HCT116 (cell line): ENCODE measurements at regions not wholly inside any gene's neighbourhood (a gene's known extent, or its start where the extent isn't known, plus 50 kb on each side); places are given as distances from the start of the nearest gene placed in this dataset.

Experiments used
- ATAC-seq: fragments of 200-7000 bp; cut with Tn5 transposase; 2 replicates; pipeline ENCODE4 v1.9.1; 2020; ENCODE audit warnings: mild to moderate bottlenecking, moderate library complexity
- BruUV-seq: library from RNA; stranded (reverse); fragments of 400-500 nt; replicated peaks from 2 replicates; lab custom pipeline; 2021; lab: Mats Ljungman, UMichigan
- CTCF ChIA-PET: fragments of 300-600 bp; sonication (Branson Sonifier 250); formaldehyde crosslinking; loops from one replicate; lab custom pipeline; 2021; ENCODE audit warnings: antibody characterized with exemption; lab: Charles Lee
- POLR2A ChIA-PET: fragments of 300-600, 350-600 bp; sonication (Branson Sonifier 250); formaldehyde crosslinking; loops from one replicate; lab custom pipeline; 2021; ENCODE audit warnings: antibody characterized with exemption; lab: Charles Lee
- RAD21 ChIA-PET, 2 experiments: fragments of 300-600 bp; sonication (Branson Sonifier 250); formaldehyde crosslinking; loops; one replicate each; lab custom pipeline; 2023; ENCODE audit warnings: low total read pairs in 2 of 2; ENCODE audit not compliant: uncharacterized antibody in 2 of 2, unreplicated experiment in 2 of 2, low non-redundant PET in 1 of 2; lab: Charles Lee
- DNase-seq: peaks from one replicate; pipeline ENCODE4 v3.0.0-alpha.2; 2010; ENCODE audit warnings: low read depth, low spot score
- H2AFZ ChIP-seq: fragments of 200-600 bp; shearing (Covaris generic), sonication (generic); 2 replicates; pipeline ENCODE4 v1.6.1; 2017; ENCODE audit warnings: low read depth, mixed run types, mixed read lengths, antibody characterized with exemption, low read length; ENCODE audit not compliant: poor library complexity, severe bottlenecking
- H3K27ac ChIP-seq: 2 replicates; pipeline ENCODE4 v1.5.1; 2012; ENCODE audit warnings: low read depth, low read length
- H3K27me3 ChIP-seq: fragments of 200-600 bp; sonication (generic); 2 replicates; pipeline ENCODE4 v1.6.1; 2016; ENCODE audit warnings: mixed run types, low read length, mixed read lengths; ENCODE audit not compliant: insufficient read depth
- H3K36me3 ChIP-seq, 2 experiments: fragments of 200-500 bp in 1 of 2; fragments of 200-600 bp in 1 of 2; sonication (Bioruptor generic) in 1 of 2; sonication (generic) in 1 of 2; 2 replicates each; pipeline versions ENCODE4 v1.5.1 to v1.6.1; 2014 to 2016; ENCODE audit warnings: low read length in 2 of 2, inconsistent platforms in 1 of 2, mixed read lengths in 1 of 2, mixed run types in 1 of 2; ENCODE audit not compliant: insufficient read depth in 2 of 2, control insufficient read depth in 1 of 2
- H3K4me1 ChIP-seq, 2 experiments: fragments of 200-600 bp in 1 of 2; sonication (generic) in 1 of 2; 2 replicates each; pipeline versions ENCODE4 v1.5.1 to v1.6.1; 2012 to 2017; ENCODE audit warnings: low read length in 2 of 2, inconsistent platforms in 1 of 2, mild to moderate bottlenecking in 1 of 2, mixed read lengths in 1 of 2, mixed run types in 1 of 2, moderate library complexity in 1 of 2; ENCODE audit not compliant: insufficient read depth in 2 of 2, control insufficient read depth in 1 of 2
- H3K4me2 ChIP-seq: fragments of 200-600 bp; sonication (generic); 2 replicates; pipeline ENCODE4 v1.6.1; 2017; ENCODE audit warnings: mixed run types, low read length, mixed read lengths
- H3K4me3 ChIP-seq, 2 experiments: fragments of 200-600 bp in 1 of 2; sonication (generic) in 1 of 2; replicated peaks in 1 of 2; 2 replicates each; pipeline ENCODE4 v1.5.1; 2011 to 2016; ENCODE audit warnings: low read length in 2 of 2, control low read depth in 1 of 2, low read depth in 1 of 2, mild to moderate bottlenecking in 1 of 2, mixed read lengths in 1 of 2, mixed run types in 1 of 2
- H3K79me2 ChIP-seq: fragments of 200-600 bp; sonication (generic); 2 replicates; pipeline ENCODE4 v1.6.1; 2017; ENCODE audit warnings: mild to moderate bottlenecking, mixed run types, low read length, moderate library complexity, mixed read lengths; ENCODE audit not compliant: insufficient read depth
- H3K9ac ChIP-seq: fragments of 200-600 bp; sonication (generic); 2 replicates; pipeline ENCODE4 v1.6.1; 2016; ENCODE audit warnings: low read length, mixed read lengths
- H3K9me2 ChIP-seq: fragments of 200-600 bp; sonication (generic), shearing (Covaris generic); 2 replicates; pipeline ENCODE4 v1.6.1; 2017; ENCODE audit warnings: mixed run types, mild to moderate bottlenecking, moderate library complexity; ENCODE audit not compliant: insufficient read depth
- H3K9me3 ChIP-seq, 2 experiments: fragments of 200-500 bp in 1 of 2; fragments of 200-600 bp in 1 of 2; sonication (Bioruptor generic) in 1 of 2; sonication (generic) in 1 of 2; 2 replicates each; pipeline ENCODE4 v1.6.1; 2014 to 2017; ENCODE audit warnings: low read length in 2 of 2, mixed read lengths in 2 of 2, inconsistent platforms in 1 of 2, low read depth in 1 of 2, mild to moderate bottlenecking in 1 of 2, mixed run types in 1 of 2, moderate library complexity in 1 of 2; ENCODE audit not compliant: control insufficient read depth in 1 of 2, insufficient read depth in 1 of 2
- H4K20me1 ChIP-seq: fragments of 200-600 bp; sonication (generic), shearing (Covaris generic); 2 replicates; pipeline ENCODE4 v1.6.1; 2017; ENCODE audit warnings: mixed run types, mild to moderate bottlenecking, moderate library complexity; ENCODE audit not compliant: insufficient read depth
- FOSL1 ChIP-seq: IDR thresholded peaks from 2 replicates; pipeline ENCODE4 v1.6.1; 2012; ENCODE audit warnings: low read depth
- POLR2AphosphoS5 ChIP-seq: IDR thresholded peaks from 2 replicates; pipeline ENCODE4 v1.6.1; 2011; ENCODE audit warnings: mild to moderate bottlenecking, low read depth, low read length, moderate library complexity
- RAD21 ChIP-seq: IDR thresholded peaks from 2 replicates; pipeline ENCODE4 v1.6.1; 2012; ENCODE audit warnings: low read depth, mild to moderate bottlenecking
- intact Hi-C: fragments of 100-400 bp; cut with micrococcal nuclease; formaldehyde crosslinking; loops from 2 replicates; pipeline ENCODE4 v1.10.0; 2022
- TF ChIP-seq, protein P1 (sequence below): IDR thresholded peaks from 2 replicates; pipeline ENCODE4 v1.6.1; 2012; ENCODE audit warnings: low read depth
- TF ChIP-seq, protein P2 (sequence below): IDR thresholded peaks from 2 replicates; pipeline ENCODE4 v1.6.1; 2012
- TF ChIP-seq, protein P3 (sequence below), 3 experiments: fragments of 200-600 bp in 1 of 3; sonication (generic) in 1 of 3; IDR thresholded peaks in 2 of 3; conservative IDR thresholded peaks in 1 of 3; 2 replicates each; pipeline ENCODE4 v1.5.1; 2012 to 2017; ENCODE audit warnings: low read depth in 2 of 3, low read length in 2 of 3, antibody characterized with exemption in 1 of 3, borderline replicate concordance in 1 of 3, control low read depth in 1 of 3, mild to moderate bottlenecking in 1 of 3, mixed read lengths in 1 of 3, mixed run types in 1 of 3, moderate library complexity in 1 of 3; ENCODE audit not compliant: insufficient read depth in 1 of 3

DNA sequence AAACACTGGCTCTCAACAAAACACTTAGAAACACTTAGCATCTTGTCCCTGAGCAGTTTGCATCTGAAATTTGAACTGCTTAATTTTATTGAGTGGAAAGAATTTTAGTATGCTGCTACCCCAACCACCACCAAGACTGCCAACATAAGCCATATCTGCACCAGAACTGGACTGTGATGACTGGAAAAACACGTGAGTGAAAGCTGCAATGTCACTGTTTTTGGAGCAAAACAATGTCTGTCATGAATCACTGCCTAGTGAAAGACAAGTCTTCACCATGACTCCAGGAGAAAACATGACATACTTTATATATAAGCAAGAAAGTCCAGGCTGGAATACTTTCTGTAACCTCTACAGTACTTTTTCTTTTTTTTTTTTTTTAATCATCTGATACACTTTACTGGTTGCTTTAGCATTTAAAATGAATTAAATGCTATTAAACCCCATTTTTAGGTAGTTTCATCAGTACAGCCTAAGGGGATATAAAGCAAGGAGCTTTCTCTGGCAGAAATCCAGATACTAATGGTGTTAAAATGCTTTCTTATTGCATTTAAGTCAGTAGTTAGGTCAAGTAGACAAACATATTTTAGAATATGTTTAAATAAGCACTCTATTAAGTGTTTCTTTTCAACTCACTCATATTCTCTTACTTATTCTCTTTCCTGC, 2129.4 kb upstream of the PIK3C3 start:
- DNase-seq = no peak
- no peak for ATAC-seq
- no peak overlapping the region for H3K4me3 ChIP-seq
- no TSS peak for BruUV-seq
- ChIA-PET RAD21 (no interaction called here), POLR2A (no interaction called here), CTCF (no interaction called here)
- no peak overlapping the region for H3K27ac ChIP-seq
- no peak for TF ChIP-seq POLR2AphosphoS5
- no peak for TF ChIP-seq RAD21
- TF ChIP-seq, protein P1, sequence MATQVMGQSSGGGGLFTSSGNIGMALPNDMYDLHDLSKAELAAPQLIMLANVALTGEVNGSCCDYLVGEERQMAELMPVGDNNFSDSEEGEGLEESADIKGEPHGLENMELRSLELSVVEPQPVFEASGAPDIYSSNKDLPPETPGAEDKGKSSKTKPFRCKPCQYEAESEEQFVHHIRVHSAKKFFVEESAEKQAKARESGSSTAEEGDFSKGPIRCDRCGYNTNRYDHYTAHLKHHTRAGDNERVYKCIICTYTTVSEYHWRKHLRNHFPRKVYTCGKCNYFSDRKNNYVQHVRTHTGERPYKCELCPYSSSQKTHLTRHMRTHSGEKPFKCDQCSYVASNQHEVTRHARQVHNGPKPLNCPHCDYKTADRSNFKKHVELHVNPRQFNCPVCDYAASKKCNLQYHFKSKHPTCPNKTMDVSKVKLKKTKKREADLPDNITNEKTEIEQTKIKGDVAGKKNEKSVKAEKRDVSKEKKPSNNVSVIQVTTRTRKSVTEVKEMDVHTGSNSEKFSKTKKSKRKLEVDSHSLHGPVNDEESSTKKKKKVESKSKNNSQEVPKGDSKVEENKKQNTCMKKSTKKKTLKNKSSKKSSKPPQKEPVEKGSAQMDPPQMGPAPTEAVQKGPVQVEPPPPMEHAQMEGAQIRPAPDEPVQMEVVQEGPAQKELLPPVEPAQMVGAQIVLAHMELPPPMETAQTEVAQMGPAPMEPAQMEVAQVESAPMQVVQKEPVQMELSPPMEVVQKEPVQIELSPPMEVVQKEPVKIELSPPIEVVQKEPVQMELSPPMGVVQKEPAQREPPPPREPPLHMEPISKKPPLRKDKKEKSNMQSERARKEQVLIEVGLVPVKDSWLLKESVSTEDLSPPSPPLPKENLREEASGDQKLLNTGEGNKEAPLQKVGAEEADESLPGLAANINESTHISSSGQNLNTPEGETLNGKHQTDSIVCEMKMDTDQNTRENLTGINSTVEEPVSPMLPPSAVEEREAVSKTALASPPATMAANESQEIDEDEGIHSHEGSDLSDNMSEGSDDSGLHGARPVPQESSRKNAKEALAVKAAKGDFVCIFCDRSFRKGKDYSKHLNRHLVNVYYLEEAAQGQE = no peak
- no peaks in the 10 kb centered on the region for H3K36me3 ChIP-seq
- intact Hi-C loops = no loop called here
- no peak overlapping the region for H3K4me2 ChIP-seq
- H3K27me3 ChIP-seq = no peaks in the 10 kb centered on the region
- H2AFZ ChIP-seq = no peak overlapping the region
- H4K20me1 ChIP-seq = no peaks in the 10 kb centered on the region
- H3K79me2 ChIP-seq = no peaks in the 10 kb centered on the region
- no peaks in the 10 kb centered on the region for H3K9me2 ChIP-seq
- H3K9me3 ChIP-seq = no peaks in the 10 kb centered on the region
- H3K9ac ChIP-seq = no peak overlapping the region
- H3K4me1 ChIP-seq = no peaks in the 10 kb centered on the region

DNA sequence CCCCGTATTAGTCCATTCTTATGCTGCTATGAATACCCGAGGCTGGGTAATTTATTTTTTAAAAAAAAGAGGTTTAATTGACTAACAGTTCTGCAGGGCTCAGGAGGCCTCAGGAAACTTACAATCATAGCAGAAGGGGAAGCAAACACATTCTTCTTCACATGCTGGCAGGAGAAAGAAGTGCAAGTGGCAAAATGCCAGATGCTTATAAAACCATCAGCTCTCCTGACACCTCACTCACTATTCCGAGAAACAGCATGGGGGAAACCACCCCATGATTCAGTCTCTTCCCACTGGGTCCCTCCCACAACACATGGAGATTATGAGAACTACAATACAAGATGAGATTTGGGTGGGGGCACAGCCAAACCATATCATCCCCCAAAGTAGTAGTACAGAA, 2148.5 kb upstream of the PIK3C3 start:
- peaks cover 7 to 16% of the 10 kb centered on the region in 2 experiments; a peak in 2 of 4 replicates for H3K9me3 ChIP-seq
- CTCF ChIA-PET = no interaction called here

More for the DNA sequence above, 2148.5 kb upstream of the PIK3C3 start:
- H4K20me1 ChIP-seq = no peaks in the 10 kb centered on the region
- H3K36me3 ChIP-seq = no peaks in the 10 kb centered on the region
- H3K9ac ChIP-seq = no peak overlapping the region
- H3K9me2 ChIP-seq = no peaks in the 10 kb centered on the region
- H3K27me3 ChIP-seq = no peaks in the 10 kb centered on the region
- TF ChIP-seq, protein P2, sequence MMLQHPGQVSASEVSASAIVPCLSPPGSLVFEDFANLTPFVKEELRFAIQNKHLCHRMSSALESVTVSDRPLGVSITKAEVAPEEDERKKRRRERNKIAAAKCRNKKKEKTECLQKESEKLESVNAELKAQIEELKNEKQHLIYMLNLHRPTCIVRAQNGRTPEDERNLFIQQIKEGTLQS = no peak
- no peak for TF ChIP-seq FOSL1
- TF ChIP-seq, protein P3, sequence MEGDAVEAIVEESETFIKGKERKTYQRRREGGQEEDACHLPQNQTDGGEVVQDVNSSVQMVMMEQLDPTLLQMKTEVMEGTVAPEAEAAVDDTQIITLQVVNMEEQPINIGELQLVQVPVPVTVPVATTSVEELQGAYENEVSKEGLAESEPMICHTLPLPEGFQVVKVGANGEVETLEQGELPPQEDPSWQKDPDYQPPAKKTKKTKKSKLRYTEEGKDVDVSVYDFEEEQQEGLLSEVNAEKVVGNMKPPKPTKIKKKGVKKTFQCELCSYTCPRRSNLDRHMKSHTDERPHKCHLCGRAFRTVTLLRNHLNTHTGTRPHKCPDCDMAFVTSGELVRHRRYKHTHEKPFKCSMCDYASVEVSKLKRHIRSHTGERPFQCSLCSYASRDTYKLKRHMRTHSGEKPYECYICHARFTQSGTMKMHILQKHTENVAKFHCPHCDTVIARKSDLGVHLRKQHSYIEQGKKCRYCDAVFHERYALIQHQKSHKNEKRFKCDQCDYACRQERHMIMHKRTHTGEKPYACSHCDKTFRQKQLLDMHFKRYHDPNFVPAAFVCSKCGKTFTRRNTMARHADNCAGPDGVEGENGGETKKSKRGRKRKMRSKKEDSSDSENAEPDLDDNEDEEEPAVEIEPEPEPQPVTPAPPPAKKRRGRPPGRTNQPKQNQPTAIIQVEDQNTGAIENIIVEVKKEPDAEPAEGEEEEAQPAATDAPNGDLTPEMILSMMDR (IDR thresholded peaks at IDR 0.05 in 2 of 3, conservative IDR thresholded peaks at IDR 0.05 in 1 of 3; ENCODE audit: borderline replicate concordance in 1 of 3, insufficient read depth in 1 of 3, low read depth in 2 of 3, low read length in 2 of 3) = 0 out of 6 replicates have a peak, but pooled peaks of 1 of the 3 experiments have one; percentile 3
- H3K27ac ChIP-seq = no peak overlapping the region
- no peak overlapping the region for H3K4me3 ChIP-seq
- H3K4me1 ChIP-seq = no peaks in the 10 kb centered on the region
- H3K4me2 ChIP-seq = no peak overlapping the region
- H3K79me2 ChIP-seq = no peaks in the 10 kb centered on the region
- intact Hi-C loops = no loop called here
- POLR2A ChIA-PET = no interaction called here
- BruUV-seq = no TSS peak
- ATAC-seq (no peak), DNase-seq (no peak)
- H2AFZ ChIP-seq = no peak overlapping the region
- RAD21 ChIA-PET = no interaction called here
